GM18519 (cell line): ENCODE measurements at regions not wholly inside any gene's neighbourhood (a gene's known extent, or its start where the extent isn't known, plus 50 kb on each side); places are given as distances from the start of the nearest gene placed in this dataset.
"Not testable (repeated sequence)": the region's sequence is repeated elsewhere in the genome, so short reads cannot be mapped to it uniquely, and the experiment has no call there.

Experiments
- ATAC-seq: cut with Tn5 transposase; IDR thresholded peaks from one replicate; pipeline ENCODE4 v1.9.1; 2021; ENCODE audit warnings: mild to moderate bottlenecking, moderate library complexity; ENCODE audit not compliant: unreplicated experiment, low FRiP score

- ATAC-seq: no peak
Observed at GRCh38 chr1:244289991-244290785, 161.5 kb downstream of the ADSS2 start.

- ATAC-seq: no peak
Observed at GRCh38 chr1:244291236-244292201, 160.2 kb downstream of the ADSS2 start.

GRCh38 chr1:244294599-244295224, 157.0 kb downstream of the ADSS2 start:
- ATAC-seq: no peak

GRCh38 chr1:244296003-244296402, 155.7 kb downstream of the ADSS2 start:
- ATAC-seq: no peak

GRCh38 chr1:244296447-244296846, 155.3 kb downstream of the ADSS2 start:
- ATAC-seq: no peak

GRCh38 chr1:244297087-244297486, 154.6 kb downstream of the ADSS2 start:
- no peak for ATAC-seq

- ATAC-seq: no peak
Observed at GRCh38 chr1:244297616-244298015, 154.1 kb downstream of the ADSS2 start.

GRCh38 chr1:244300029-244300375, 151.7 kb downstream of the ADSS2 start:
- ATAC-seq: not testable (repeated sequence)

GRCh38 chr1:244301595-244302130, 150.0 kb downstream of the ADSS2 start:
- ATAC-seq: no peak

- no peak for ATAC-seq
Observed at GRCh38 chr1:244302876-244303609, 148.7 kb downstream of the ADSS2 start.

- ATAC-seq: no peak
Observed at GRCh38 chr1:244303610-244303969, 148.1 kb downstream of the ADSS2 start.

- ATAC-seq: no peak
Observed at GRCh38 chr1:244304156-244304555, 147.6 kb downstream of the ADSS2 start.

- ATAC-seq: no peak
Observed at GRCh38 chr1:244304656-244305055, 147.1 kb downstream of the ADSS2 start.

GRCh38 chr1:244305776-244306341, 145.8 kb downstream of the ADSS2 start:
- no peak for ATAC-seq

- ATAC-seq: no peak
Observed at GRCh38 chr1:244306544-244306943, 145.2 kb downstream of the ADSS2 start.

GRCh38 chr1:244309191-244309590, 142.5 kb downstream of the ADSS2 start:
- not testable (repeated sequence) for ATAC-seq

GRCh38 chr1:244311784-244312532, 139.8 kb downstream of the ADSS2 start:
- ATAC-seq: no peak

- no peak for ATAC-seq
Observed at GRCh38 chr1:244313346-244313745, 138.4 kb downstream of the ADSS2 start.

- no peak for ATAC-seq
Observed at GRCh38 chr1:244314921-244315559, 136.7 kb downstream of the ADSS2 start.
